ENCODE measurements at regions not wholly inside any gene's neighbourhood (a gene's known extent, or its start where the extent isn't known, plus 50 kb on each side); places are given as distances from the start of the nearest gene placed in this dataset.

DNA sequence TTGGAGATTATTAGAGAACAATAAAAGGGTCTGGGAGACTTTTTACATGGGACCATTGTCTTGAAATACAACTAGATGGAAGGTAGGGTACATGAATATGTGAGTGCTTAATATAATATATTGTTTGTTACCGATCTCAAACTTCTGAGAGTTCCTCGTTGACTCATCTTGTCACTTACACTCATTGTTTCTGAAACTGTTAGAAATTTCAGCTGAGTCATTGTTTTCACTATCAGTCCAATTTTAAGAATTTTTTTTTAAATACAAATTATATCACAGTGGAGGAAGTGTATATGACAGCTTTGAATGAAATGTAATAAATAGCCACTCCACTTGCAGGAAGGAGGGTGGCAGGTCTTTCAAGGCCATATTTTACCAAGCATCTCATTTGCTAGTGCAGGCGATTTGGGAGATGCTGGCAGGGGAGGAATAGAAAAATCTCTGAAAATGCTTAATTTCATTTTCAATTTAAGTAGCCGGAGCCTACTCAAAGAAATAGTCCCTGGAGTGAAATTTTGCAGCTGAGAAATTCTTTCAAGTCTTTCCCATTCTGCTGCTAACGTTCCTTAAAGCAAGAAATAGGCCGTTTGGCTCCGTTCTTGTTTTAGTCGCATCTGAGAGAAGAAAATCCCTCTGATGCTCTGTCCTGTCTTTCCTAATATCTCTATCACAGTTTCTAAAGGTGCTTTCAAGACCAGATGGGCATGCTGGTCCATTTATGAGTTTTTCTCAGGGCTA lies 1404.2 kb upstream of the CELF2 start:
- Histone ChIP-seq H3K36me3 (ENCODE audit: control insufficient read depth, insufficient read depth, low read length) (no peaks in the 10 kb centered on the region), H3K9me3 (ENCODE audit: control insufficient read depth, low read length) (no peaks in the 10 kb centered on the region), H3K4me1 (ENCODE audit: control insufficient read depth, insufficient read depth, low read length, poor library complexity, severe bottlenecking) (no peaks in the 10 kb centered on the region), H3K4me3 (ENCODE audit: extremely low read depth, insufficient read depth, low read length, poor library complexity, severe bottlenecking) (no peak overlapping the region), H3K27ac (ENCODE audit: low read depth, low read length, severe bottlenecking) (no peak overlapping the region)
- 93 to 94% methylated on average over 5 of the region's 8 CpGs for WGBS, 2 experiments (ENCODE audit: insufficient coverage in 2 of 2)

DNA sequence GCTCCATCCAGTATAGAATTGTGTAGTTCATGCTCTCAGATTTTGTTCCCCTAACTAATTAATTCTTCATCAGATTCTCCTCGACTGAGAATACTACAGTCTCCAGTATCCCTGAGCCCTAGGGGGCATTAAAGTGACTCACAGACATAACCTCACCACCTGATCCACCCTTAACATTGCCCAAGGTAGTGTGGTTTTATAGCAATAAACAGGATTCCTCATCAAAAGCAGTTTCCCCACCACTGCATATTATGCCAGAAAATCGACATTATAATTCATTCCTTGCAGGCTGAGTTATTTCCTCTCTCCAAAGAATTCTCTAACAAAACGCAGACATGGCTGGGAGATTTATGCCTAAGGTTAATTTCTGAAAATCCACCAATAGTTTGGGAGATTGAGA lies 1402.5 kb upstream of the CELF2 start:
- H3K9me3 ChIP-seq (ENCODE audit: control insufficient read depth, low read length): no peaks in the 10 kb centered on the region
- no peaks in the 10 kb centered on the region for H3K4me1 ChIP-seq (ENCODE audit: control insufficient read depth, insufficient read depth, low read length, poor library complexity, severe bottlenecking)
- H3K36me3 ChIP-seq (ENCODE audit: control insufficient read depth, insufficient read depth, low read length): no peaks in the 10 kb centered on the region
- no peak overlapping the region for H3K4me3 ChIP-seq (ENCODE audit: extremely low read depth, insufficient read depth, low read length, poor library complexity, severe bottlenecking)
- WGBS, 2 experiments (ENCODE audit: insufficient coverage in 2 of 2): 80 to 83% methylated on average over 1 of the region's 3 CpGs
- H3K27ac ChIP-seq (ENCODE audit: low read depth, low read length, severe bottlenecking): no peak overlapping the region

DNA sequence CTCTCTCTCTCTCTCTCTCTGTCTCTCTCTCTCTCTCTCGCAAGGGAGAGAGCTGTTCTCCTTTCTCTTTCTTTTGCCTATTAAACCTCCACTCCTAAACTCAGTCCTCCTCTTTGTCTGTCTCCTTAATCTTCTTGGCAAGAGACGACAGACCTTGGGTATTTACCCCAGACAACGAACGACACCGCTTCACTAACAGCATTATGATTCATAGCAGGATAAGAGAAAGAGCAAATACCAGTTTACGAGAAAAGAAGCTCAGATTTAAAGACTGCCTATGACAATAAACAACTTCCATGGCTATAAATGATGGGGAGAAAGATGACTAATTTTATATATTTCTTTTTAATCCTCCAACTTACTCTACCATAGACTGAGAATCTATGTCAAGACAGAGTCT lies 1396.5 kb upstream of the CELF2 start:
- Histone ChIP-seq H3K9me3 (ENCODE audit: control insufficient read depth, low read length) (no peaks in the 10 kb centered on the region), H3K4me3 (ENCODE audit: extremely low read depth, insufficient read depth, low read length, poor library complexity, severe bottlenecking) (no peak overlapping the region), H3K36me3 (ENCODE audit: control insufficient read depth, insufficient read depth, low read length) (no peaks in the 10 kb centered on the region), H3K4me1 (ENCODE audit: control insufficient read depth, insufficient read depth, low read length, poor library complexity, severe bottlenecking) (no peaks in the 10 kb centered on the region), H3K27ac (ENCODE audit: low read depth, low read length, severe bottlenecking) (no peak overlapping the region)
- 93% methylated on average over 2 of the region's 6 CpGs; no CpG with 5 or more reads in 1 of the 2 experiments for WGBS, 2 experiments (ENCODE audit: insufficient coverage in 2 of 2)

DNA sequence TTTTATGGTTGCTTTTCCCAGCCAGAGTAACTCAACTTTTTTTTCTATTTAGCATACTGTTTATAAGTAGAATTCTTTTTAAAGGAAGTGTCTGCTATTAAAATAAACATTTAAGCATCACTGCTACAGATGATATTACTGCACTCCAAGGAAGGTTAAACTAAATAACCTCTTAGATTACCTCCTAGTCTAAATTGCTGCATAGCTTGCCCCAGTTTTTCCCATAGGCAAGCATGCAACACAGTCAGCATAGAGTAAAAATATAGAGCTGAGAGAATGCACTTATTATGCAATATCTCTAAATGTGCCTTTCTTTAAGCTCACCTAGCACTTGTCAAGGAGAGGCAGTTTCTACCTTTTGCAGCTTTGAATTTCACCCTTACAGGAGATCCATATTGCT lies 1392.4 kb upstream of the CELF2 start:
- Histone ChIP-seq H3K9me3 (ENCODE audit: control insufficient read depth, low read length) (no peaks in the 10 kb centered on the region), H3K36me3 (ENCODE audit: control insufficient read depth, insufficient read depth, low read length) (no peaks in the 10 kb centered on the region), H3K27ac (ENCODE audit: low read depth, low read length, severe bottlenecking) (no peak overlapping the region), H3K4me3 (ENCODE audit: extremely low read depth, insufficient read depth, low read length, poor library complexity, severe bottlenecking) (no peak overlapping the region), H3K4me1 (ENCODE audit: control insufficient read depth, insufficient read depth, low read length, poor library complexity, severe bottlenecking) (no peaks in the 10 kb centered on the region)

DNA sequence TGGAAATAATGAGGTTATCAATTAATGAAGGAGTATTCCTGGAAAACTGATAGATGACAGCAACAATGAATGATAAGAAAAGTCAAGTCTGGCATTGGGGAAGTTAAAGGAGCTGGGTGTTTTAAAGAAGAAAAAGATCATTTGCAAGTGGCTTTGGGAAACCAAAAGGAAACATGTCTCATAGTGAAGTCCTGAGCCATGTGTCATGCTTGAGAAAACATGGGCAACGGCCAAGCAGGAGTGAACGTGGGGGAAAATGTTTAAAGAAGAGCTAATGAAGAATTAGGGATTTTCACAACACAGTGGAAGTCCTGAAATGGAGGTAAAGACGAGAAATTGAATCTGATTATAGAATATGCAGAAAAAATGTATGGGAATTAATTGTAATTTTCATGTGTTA lies 1383.2 kb upstream of the CELF2 start:
- 85 to 96% methylated on average over 3 of the region's 3 CpGs for WGBS, 2 experiments (ENCODE audit: insufficient coverage in 2 of 2)
- no peaks in the 10 kb centered on the region for H3K4me1 ChIP-seq (ENCODE audit: control insufficient read depth, insufficient read depth, low read length, poor library complexity, severe bottlenecking)
- H3K9me3 ChIP-seq (ENCODE audit: control insufficient read depth, low read length): no peaks in the 10 kb centered on the region
- no peaks in the 10 kb centered on the region for H3K36me3 ChIP-seq (ENCODE audit: control insufficient read depth, insufficient read depth, low read length)
- no peak overlapping the region for H3K4me3 ChIP-seq (ENCODE audit: extremely low read depth, insufficient read depth, low read length, poor library complexity, severe bottlenecking)
- H3K27ac ChIP-seq (ENCODE audit: low read depth, low read length, severe bottlenecking): no peak overlapping the region

DNA sequence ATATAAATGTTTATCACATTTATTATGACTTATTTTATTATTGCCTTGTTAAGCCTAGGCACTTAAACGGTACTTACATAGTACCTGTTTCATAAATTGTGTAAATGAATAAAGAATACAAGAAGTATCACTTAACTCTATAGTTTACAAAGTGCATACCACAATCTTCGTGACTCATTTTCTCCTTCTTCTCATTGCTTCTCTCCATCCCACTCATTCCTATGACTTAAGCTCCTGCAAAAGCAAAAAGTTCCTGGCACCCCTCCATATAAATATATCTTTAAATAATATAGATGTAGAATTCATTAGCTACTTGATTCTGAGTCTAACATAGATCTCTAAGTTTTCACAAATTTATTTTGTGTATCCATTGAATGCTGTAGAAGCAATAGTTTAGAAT lies 1382.0 kb upstream of the CELF2 start:
- Histone ChIP-seq H3K27ac (ENCODE audit: low read depth, low read length, severe bottlenecking) (no peak overlapping the region), H3K9me3 (ENCODE audit: control insufficient read depth, low read length) (no peaks in the 10 kb centered on the region), H3K4me1 (ENCODE audit: control insufficient read depth, insufficient read depth, low read length, poor library complexity, severe bottlenecking) (no peaks in the 10 kb centered on the region), H3K4me3 (ENCODE audit: extremely low read depth, insufficient read depth, low read length, poor library complexity, severe bottlenecking) (no peak overlapping the region), H3K36me3 (ENCODE audit: control insufficient read depth, insufficient read depth, low read length) (no peaks in the 10 kb centered on the region)
- WGBS, 2 experiments (ENCODE audit: insufficient coverage in 2 of 2): 83% methylated on average over 1 of the region's 2 CpGs; no CpG with 5 or more reads in 1 of the 2 experiments

DNA sequence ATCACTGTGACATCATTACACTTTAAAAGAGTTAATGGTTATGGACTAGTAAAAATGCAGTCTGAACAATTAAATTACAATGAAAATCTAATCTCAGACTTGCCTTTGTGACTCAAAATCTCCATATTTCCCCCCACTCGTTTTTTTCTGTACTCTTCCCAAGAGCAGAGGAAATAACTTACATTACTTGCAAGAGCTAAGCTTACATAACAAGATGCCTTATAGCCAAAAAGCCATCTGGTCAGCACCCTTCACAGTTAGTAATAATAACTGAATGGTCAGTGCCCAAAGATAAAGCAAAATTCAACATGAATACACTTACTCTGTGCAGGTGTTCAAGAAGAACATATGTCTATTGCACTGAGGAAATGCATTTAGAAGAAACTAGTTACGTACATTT lies 1381.5 kb upstream of the CELF2 start:
- Histone ChIP-seq H3K27ac (ENCODE audit: low read depth, low read length, severe bottlenecking) (no peak overlapping the region), H3K4me3 (ENCODE audit: extremely low read depth, insufficient read depth, low read length, poor library complexity, severe bottlenecking) (no peak overlapping the region), H3K36me3 (ENCODE audit: control insufficient read depth, insufficient read depth, low read length) (no peaks in the 10 kb centered on the region), H3K4me1 (ENCODE audit: control insufficient read depth, insufficient read depth, low read length, poor library complexity, severe bottlenecking) (no peaks in the 10 kb centered on the region), H3K9me3 (ENCODE audit: control insufficient read depth, low read length) (no peaks in the 10 kb centered on the region)
- 67 to 80% methylated on average over 1 of the region's 2 CpGs for WGBS, 2 experiments (ENCODE audit: insufficient coverage in 2 of 2)

DNA sequence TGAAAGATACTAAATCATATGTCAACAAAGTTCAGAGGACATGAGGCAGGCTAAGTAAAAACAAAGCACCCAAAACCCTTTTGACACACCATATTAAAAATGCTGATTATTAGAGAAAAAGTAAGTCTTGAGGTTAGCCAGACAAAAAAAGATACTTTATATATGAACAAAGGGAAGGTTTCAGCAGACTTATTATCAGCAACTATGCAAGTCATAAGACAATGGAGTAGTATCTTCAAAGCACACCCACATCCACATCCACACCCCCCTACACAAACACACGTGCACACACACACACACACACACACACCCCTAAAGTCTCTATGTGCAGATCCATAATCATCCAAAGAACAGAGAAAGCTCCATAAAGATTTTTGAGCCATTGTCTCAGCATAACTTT lies 1373.9 kb upstream of the CELF2 start:
- H3K4me3 ChIP-seq (ENCODE audit: extremely low read depth, insufficient read depth, low read length, poor library complexity, severe bottlenecking): no peak overlapping the region
- 57 to 70% methylated on average over 1 of the region's 1 CpG for WGBS, 2 experiments (ENCODE audit: insufficient coverage in 2 of 2)

DNA sequence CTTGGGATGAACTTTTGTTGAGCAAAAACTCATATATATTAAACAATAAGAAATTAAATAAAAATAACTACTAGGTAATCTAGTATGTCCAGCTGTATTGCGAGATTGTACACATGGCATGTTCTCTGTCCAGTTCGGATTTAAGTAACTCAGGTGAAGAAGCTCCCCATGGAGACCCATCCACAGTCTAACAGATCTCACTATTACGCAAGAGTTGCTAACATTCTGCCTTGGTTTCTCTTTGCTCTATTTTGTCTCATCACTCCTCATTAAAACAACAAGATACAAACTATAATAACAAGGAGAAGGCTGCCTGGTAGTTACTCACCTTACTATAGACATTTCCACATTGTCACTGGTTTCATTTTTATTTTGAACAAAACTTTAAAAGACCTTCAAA lies 1372.3 kb upstream of the CELF2 start:
- Histone ChIP-seq H3K27ac (ENCODE audit: low read depth, low read length, severe bottlenecking) (no peak overlapping the region), H3K4me3 (ENCODE audit: extremely low read depth, insufficient read depth, low read length, poor library complexity, severe bottlenecking) (no peak overlapping the region), H3K4me1 (ENCODE audit: control insufficient read depth, insufficient read depth, low read length, poor library complexity, severe bottlenecking) (no peaks in the 10 kb centered on the region), H3K36me3 (ENCODE audit: control insufficient read depth, insufficient read depth, low read length) (no peaks in the 10 kb centered on the region), H3K9me3 (ENCODE audit: control insufficient read depth, low read length) (peaks cover 5% of the 10 kb centered on the region)
- 90% methylated on average over 2 to 3 of the region's 3 CpGs for WGBS, 2 experiments (ENCODE audit: insufficient coverage in 2 of 2)

More for the DNA sequence above, 1373.9 kb upstream of the CELF2 start:
- Histone ChIP-seq H3K36me3 (ENCODE audit: control insufficient read depth, insufficient read depth, low read length) (no peaks in the 10 kb centered on the region), H3K9me3 (ENCODE audit: control insufficient read depth, low read length) (peaks cover 5% of the 10 kb centered on the region), H3K27ac (ENCODE audit: low read depth, low read length, severe bottlenecking) (no peak overlapping the region), H3K4me1 (ENCODE audit: control insufficient read depth, insufficient read depth, low read length, poor library complexity, severe bottlenecking) (no peaks in the 10 kb centered on the region)

DNA sequence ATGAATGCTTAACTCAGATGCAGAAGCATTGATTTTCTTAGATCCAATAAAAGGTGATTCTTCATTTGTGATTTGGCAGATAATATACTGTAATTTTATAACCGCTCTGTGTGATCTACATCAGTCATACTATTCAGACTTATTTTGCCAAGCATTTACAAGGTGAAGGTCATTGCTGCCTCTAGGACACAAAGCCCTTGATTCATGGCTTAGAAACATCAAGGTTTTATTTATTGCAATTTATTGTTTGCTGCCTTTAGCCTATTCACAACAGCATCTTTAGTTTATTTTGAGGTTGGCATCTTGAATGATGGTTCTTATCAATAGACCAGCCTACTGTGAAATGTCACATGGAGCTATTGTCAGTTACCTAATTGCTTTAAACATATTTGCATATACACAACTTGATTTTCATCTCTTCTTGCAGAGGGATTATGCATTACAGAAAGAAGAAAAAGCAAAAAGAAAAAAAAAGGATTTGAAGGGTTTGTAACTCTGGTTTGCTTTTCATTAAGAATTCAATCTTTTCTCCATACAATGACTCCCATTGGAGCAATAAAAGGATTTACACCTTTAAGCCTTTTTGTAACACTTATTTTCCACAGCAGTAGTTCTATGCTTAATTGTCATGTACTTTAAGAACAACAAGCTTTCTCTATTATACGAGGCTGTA lies 1371.6 kb upstream of the CELF2 start:
- WGBS, 2 experiments (ENCODE audit: insufficient coverage in 2 of 2): no CpG with 5 or more reads among the region's 2 CpGs
- H3K4me1 ChIP-seq (ENCODE audit: control insufficient read depth, insufficient read depth, low read length, poor library complexity, severe bottlenecking): no peaks in the 10 kb centered on the region
- H3K9me3 ChIP-seq (ENCODE audit: control insufficient read depth, low read length): peaks cover 5% of the 10 kb centered on the region
- no peak overlapping the region for H3K27ac ChIP-seq (ENCODE audit: low read depth, low read length, severe bottlenecking)
- no peaks in the 10 kb centered on the region for H3K36me3 ChIP-seq (ENCODE audit: control insufficient read depth, insufficient read depth, low read length)
- no peak overlapping the region for H3K4me3 ChIP-seq (ENCODE audit: extremely low read depth, insufficient read depth, low read length, poor library complexity, severe bottlenecking)

DNA sequence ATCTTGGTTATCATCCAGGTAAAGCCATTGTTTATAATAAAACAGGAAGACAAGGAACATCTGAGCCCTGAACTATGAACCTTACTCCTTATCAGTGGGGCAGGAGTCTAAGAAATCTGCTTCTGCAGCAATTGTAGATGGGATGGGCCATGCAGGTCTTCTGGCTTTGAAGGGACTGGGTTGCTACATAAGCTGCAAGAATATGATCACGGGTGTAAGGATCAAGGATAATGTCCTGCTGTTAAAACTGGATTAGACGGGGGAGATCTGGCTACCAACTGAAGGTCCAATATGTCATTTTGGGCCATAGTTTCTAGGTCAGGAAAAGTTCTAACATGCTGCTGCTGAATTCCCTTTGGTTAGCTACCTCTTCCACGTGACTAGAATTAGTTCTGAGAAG lies 1363.4 kb upstream of the CELF2 start:
- H3K4me3 ChIP-seq (ENCODE audit: extremely low read depth, insufficient read depth, low read length, poor library complexity, severe bottlenecking): no peak overlapping the region
- H3K9me3 ChIP-seq (ENCODE audit: control insufficient read depth, low read length): no peaks in the 10 kb centered on the region
- WGBS, 2 experiments (ENCODE audit: insufficient coverage in 2 of 2): 92 to 100% methylated on average over 2 to 3 of the region's 3 CpGs
- no peaks in the 10 kb centered on the region for H3K4me1 ChIP-seq (ENCODE audit: control insufficient read depth, insufficient read depth, low read length, poor library complexity, severe bottlenecking)
- H3K27ac ChIP-seq (ENCODE audit: low read depth, low read length, severe bottlenecking): no peak overlapping the region
- H3K36me3 ChIP-seq (ENCODE audit: control insufficient read depth, insufficient read depth, low read length): no peaks in the 10 kb centered on the region
